Body of pancreas (tissue), 4 donors: ENCODE measurements at regions not wholly inside any gene's neighbourhood (a gene's known extent, or its start where the extent isn't known, plus 50 kb on each side); places are given as distances from the start of the nearest gene placed in this dataset.
A peak's percentile ranks its signal among the peaks of the same experiment; 100 is the strongest.

Experiments
- ATAC-seq: fragments of 150-250 bp; one replicate; pipeline ENCODE4 v1.9.1; 2016
- DNase-seq, 4 donors: peaks; one replicate each; pipeline ENCODE4 v3.0.0-alpha.2; 2019
- H3K27ac ChIP-seq, 4 donors: fragments of 200-600 bp; sonication (generic); 1 replicate in 3 of 4; 2 replicates in 1 of 4; pipeline versions ENCODE4 v1.5.1 to v1.6.1; 2016 to 2019; ENCODE audit warnings: mild to moderate bottlenecking in 1 of 4, mixed read lengths in 1 of 4, moderate library complexity in 1 of 4
- H3K27me3 ChIP-seq, 2 donors: fragments of 200-600 bp; sonication (generic); one replicate each; pipeline ENCODE4 v1.6.0; 2016; ENCODE audit warnings: mild to moderate bottlenecking in 1 of 2
- H3K36me3 ChIP-seq, 2 donors: fragments of 200-600 bp; sonication (generic); replicated peaks in 1 of 2; 2 replicates each; pipeline ENCODE4 v1.5.1; 2016; ENCODE audit warnings: low read depth in 2 of 2; ENCODE audit not compliant: insufficient read depth in 1 of 2
- H3K4me1 ChIP-seq: fragments of 200-600 bp; sonication (generic); one replicate; pipeline ENCODE4 v1.6.0; 2016
- H3K4me3 ChIP-seq, 2 donors: fragments of 200-600 bp; sonication (generic); 1 replicate in 1 of 2; 2 replicates in 1 of 2; pipeline ENCODE4 v1.5.1; 2016 to 2019
- H3K9me3 ChIP-seq, 3 donors: fragments of 200-600 bp; sonication (generic); 1 replicate in 2 of 3; 2 replicates in 1 of 3; pipeline ENCODE4 v1.5.1; 2016
- CTCF ChIP-seq, 7 experiments: fragments of 450-650 bp in 4 of 7; fragments of 200-600 bp in 3 of 7; sonication (generic) in 3 of 7; IDR thresholded peaks; one replicate each; pipeline ENCODE4 v1.5.1; 2016 to 2019; ENCODE audit warnings: antibody characterized with exemption in 7 of 7
- POLR2A ChIP-seq, 3 donors: fragments of 450-650 bp; IDR thresholded peaks; one replicate each; pipeline ENCODE4 v1.6.1; 2016; ENCODE audit warnings: antibody characterized with exemption in 3 of 3, mild to moderate bottlenecking in 2 of 3
- WGBS, 2 donors: methylation state at CpG; one replicate each; pipeline ENCODE4 v1.1.5; 2017; 5-methylcytosine and 5-hydroxymethylcytosine counted together
- intact Hi-C: fragments of 100-400 bp; cut with DNase I; formaldehyde crosslinking; loops from one replicate; pipeline ENCODE4 v1.15.1; 2023

GRCh38 chr4:11910812-11911211, 482.1 kb upstream of the HS3ST1 start:
- intact Hi-C loops = no loop called here
- ATAC-seq (no peak), DNase-seq (no peak)
- Histone ChIP-seq H3K9me3 (no peaks in the 10 kb centered on the region), H3K36me3 (no peaks in the 10 kb centered on the region), H3K27me3 (no peaks in the 10 kb centered on the region), H3K4me3 (no peak overlapping the region), H3K27ac (no peak overlapping the region), H3K4me1 (no peaks in the 10 kb centered on the region)
- TF ChIP-seq CTCF (IDR thresholded peaks at IDR 0.05) = no peak
- no peak for TF ChIP-seq POLR2A (IDR thresholded peaks at IDR 0.05)
- WGBS, 2 donors = 58 to 69% methylated on average over 3 of the region's 3 CpGs

GRCh38 chr4:11908712-11909111, 480.0 kb upstream of the HS3ST1 start:
- no peaks in the 10 kb centered on the region for H3K9me3 ChIP-seq
- no peaks in the 10 kb centered on the region for H3K36me3 ChIP-seq
- H3K4me1 ChIP-seq = no peaks in the 10 kb centered on the region
- no peaks in the 10 kb centered on the region for H3K27me3 ChIP-seq
- intact Hi-C loops = no loop called here
- 40 to 58% methylated on average over 4 of the region's 4 CpGs for WGBS, 2 donors
- no peak for ATAC-seq
- TF ChIP-seq CTCF (IDR thresholded peaks at IDR 0.05) = no peak
- TF ChIP-seq POLR2A (IDR thresholded peaks at IDR 0.05) = no peak
- no peak overlapping the region for H3K27ac ChIP-seq
- H3K4me3 ChIP-seq = no peak overlapping the region
- DNase-seq = no peak

- Histone ChIP-seq H3K4me3 (no peak overlapping the region), H3K4me1 (no peaks in the 10 kb centered on the region), H3K9me3 (no peaks in the 10 kb centered on the region), H3K36me3 (no peaks in the 10 kb centered on the region), H3K27ac (no peak overlapping the region), H3K27me3 (no peaks in the 10 kb centered on the region)
- ATAC-seq (no peak), DNase-seq (no peak)
- TF ChIP-seq CTCF (IDR thresholded peaks at IDR 0.05) = no peak
- TF ChIP-seq POLR2A (IDR thresholded peaks at IDR 0.05) = no peak
- WGBS, 2 donors = 42 to 47% methylated on average over 3 of the region's 3 CpGs
- intact Hi-C loops = no loop called here
Observed at GRCh38 chr4:11908205-11908604, 479.5 kb upstream of the HS3ST1 start.

GRCh38 chr4:11904846-11905739, 476.4 kb upstream of the HS3ST1 start:
- ATAC-seq = no peak
- Histone ChIP-seq H3K27ac (peak overlapping the region in 1 of 4 donors; percentile 26), H3K27me3 (no peaks in the 10 kb centered on the region)

More at GRCh38 chr4:11904846-11905739, 476.4 kb upstream of the HS3ST1 start:
- intact Hi-C loops = no loop called here
- no peak for DNase-seq
- Histone ChIP-seq H3K36me3 (no peaks in the 10 kb centered on the region), H3K9me3 (no peaks in the 10 kb centered on the region), H3K4me1 (no peaks in the 10 kb centered on the region), H3K4me3 (no peak overlapping the region)
- no peak for TF ChIP-seq POLR2A (IDR thresholded peaks at IDR 0.05)
- TF ChIP-seq CTCF (IDR thresholded peaks at IDR 0.05) = no peak
- 53 to 60% methylated on average over 9 of the region's 9 CpGs for WGBS, 2 donors
